Nephron (organoid): ENCODE measurements at regions not wholly inside any gene's neighbourhood (a gene's known extent, or its start where the extent isn't known, plus 50 kb on each side); places are given as distances from the start of the nearest gene placed in this dataset.

ENCODE experiments used
- H3K27ac Mint-ChIP-seq, 3 experiments: 2 replicates each; pipeline ENCODE4 v1.8.0; 2020; ENCODE audit warnings: mixed read lengths in 3 of 3, mild to moderate bottlenecking in 2 of 3, moderate library complexity in 1 of 3
- H3K27me3 Mint-ChIP-seq: 2 replicates; pipeline ENCODE4 v1.8.0; 2021; ENCODE audit warnings: low read depth, mild to moderate bottlenecking, moderate library complexity, mixed read lengths
- H3K36me3 Mint-ChIP-seq: 2 replicates; pipeline ENCODE4 v1.8.0; 2020; ENCODE audit warnings: low read depth, mixed read lengths
- H3K4me1 Mint-ChIP-seq: 2 replicates; pipeline ENCODE4 v1.8.0; 2020; ENCODE audit warnings: mixed read lengths
- H3K4me3 Mint-ChIP-seq, 3 experiments: 2 replicates each; pipeline ENCODE4 v1.8.0; 2020; ENCODE audit warnings: mild to moderate bottlenecking in 3 of 3, mixed read lengths in 3 of 3, moderate library complexity in 2 of 3
- H3K9me3 Mint-ChIP-seq: 2 replicates; pipeline ENCODE4 v1.8.0; 2020; ENCODE audit warnings: mixed read lengths
- CTCF ChIP-seq, 3 experiments: fragments of 200-600 bp; sonication (generic); IDR thresholded peaks; one replicate each; pipeline ENCODE4 v1.5.0; 2021; ENCODE audit warnings: antibody characterized with exemption in 3 of 3; ENCODE audit not compliant: unreplicated experiment in 3 of 3

GRCh38 chr2:52880872-52881271 lies 886.7 kb upstream of the CHAC2 start:
- Mint-ChIP-seq H3K4me1 (no peaks in the 10 kb centered on the region), H3K9me3 (no peaks in the 10 kb centered on the region), H3K36me3 (no peaks in the 10 kb centered on the region), H3K4me3 (no peak overlapping the region), H3K27me3 (no peaks in the 10 kb centered on the region), H3K27ac (no peak overlapping the region)
- TF ChIP-seq CTCF (IDR thresholded peaks at IDR 0.05; ENCODE audit: unreplicated experiment in 3 of 3), result no peak

GRCh38 chr2:52879561-52879960 lies 888.0 kb upstream of the CHAC2 start:
- no peaks in the 10 kb centered on the region for H3K27me3 Mint-ChIP-seq
- no peak overlapping the region for H3K27ac Mint-ChIP-seq
- no peak overlapping the region for H3K4me3 Mint-ChIP-seq
- no peaks in the 10 kb centered on the region for H3K36me3 Mint-ChIP-seq
- H3K9me3 Mint-ChIP-seq, result no peaks in the 10 kb centered on the region
- H3K4me1 Mint-ChIP-seq, result no peaks in the 10 kb centered on the region
- TF ChIP-seq CTCF (IDR thresholded peaks at IDR 0.05; ENCODE audit: unreplicated experiment in 3 of 3), result no peak

GRCh38 chr2:52877703-52878102 lies 889.9 kb upstream of the CHAC2 start:
- no peak overlapping the region for H3K4me3 Mint-ChIP-seq
- no peaks in the 10 kb centered on the region for H3K4me1 Mint-ChIP-seq
- H3K36me3 Mint-ChIP-seq, result no peaks in the 10 kb centered on the region
- H3K27me3 Mint-ChIP-seq, result no peaks in the 10 kb centered on the region
- H3K9me3 Mint-ChIP-seq, result no peaks in the 10 kb centered on the region
- no peak for TF ChIP-seq CTCF (IDR thresholded peaks at IDR 0.05; ENCODE audit: unreplicated experiment in 3 of 3)
- no peak overlapping the region for H3K27ac Mint-ChIP-seq

- TF ChIP-seq CTCF (IDR thresholded peaks at IDR 0.05; ENCODE audit: unreplicated experiment in 3 of 3), result no peak
- no peak overlapping the region for H3K27ac Mint-ChIP-seq
- no peaks in the 10 kb centered on the region for H3K9me3 Mint-ChIP-seq
- no peaks in the 10 kb centered on the region for H3K27me3 Mint-ChIP-seq
- H3K4me3 Mint-ChIP-seq, result no peak overlapping the region
- no peaks in the 10 kb centered on the region for H3K36me3 Mint-ChIP-seq
- H3K4me1 Mint-ChIP-seq, result no peaks in the 10 kb centered on the region
Measured at GRCh38 chr2:52874466-52875106, 893.0 kb upstream of the CHAC2 start.

- Mint-ChIP-seq H3K4me1 (peaks cover 9% of the 10 kb centered on the region), H3K4me3 (no peak overlapping the region), H3K36me3 (no peaks in the 10 kb centered on the region), H3K27ac (no peak overlapping the region), H3K9me3 (no peaks in the 10 kb centered on the region), H3K27me3 (no peaks in the 10 kb centered on the region)
- TF ChIP-seq CTCF (IDR thresholded peaks at IDR 0.05; ENCODE audit: unreplicated experiment in 3 of 3), result no peak
Measured at GRCh38 chr2:52862801-52863200, 904.8 kb upstream of the CHAC2 start.

- no peak overlapping the region for H3K4me3 Mint-ChIP-seq
- no peaks in the 10 kb centered on the region for H3K36me3 Mint-ChIP-seq
- peaks cover 9% of the 10 kb centered on the region for H3K4me1 Mint-ChIP-seq
- no peaks in the 10 kb centered on the region for H3K27me3 Mint-ChIP-seq
- H3K27ac Mint-ChIP-seq, result no peak overlapping the region
- no peak for TF ChIP-seq CTCF (IDR thresholded peaks at IDR 0.05; ENCODE audit: unreplicated experiment in 3 of 3)
- H3K9me3 Mint-ChIP-seq, result no peaks in the 10 kb centered on the region
Measured at GRCh38 chr2:52861596-52861995, 906.0 kb upstream of the CHAC2 start.
